Fibroblast of skin of left biceps (primary cell): ENCODE measurements at regions not wholly inside any gene's neighbourhood (a gene's known extent, or its start where the extent isn't known, plus 50 kb on each side); places are given as distances from the start of the nearest gene placed in this dataset.

Experiments used
- DNase-seq, 2 experiments: peaks; one replicate each; pipeline ENCODE4 v3.0.0-alpha.2; 2013; ENCODE audit warnings: low read depth in 2 of 2

- DNase-seq: no peak
Measured at GRCh38 chr11:97136067-97136466, 746.3 kb downstream of the JRKL start.

GRCh38 chr11:97140885-97141494 lies 751.2 kb downstream of the JRKL start:
- DNase-seq: no peak

- no peak for DNase-seq
Measured at GRCh38 chr11:97143463-97143862, 753.6 kb downstream of the JRKL start.

- DNase-seq: no peak
Measured at GRCh38 chr11:97149741-97150140, 759.9 kb downstream of the JRKL start.

- no peak for DNase-seq
Measured at GRCh38 chr11:97157221-97157740, 767.5 kb downstream of the JRKL start.

GRCh38 chr11:97158243-97158642 lies 768.4 kb downstream of the JRKL start:
- no peak for DNase-seq

- no peak for DNase-seq
Measured at GRCh38 chr11:97163631-97164191, 773.9 kb downstream of the JRKL start.

GRCh38 chr11:97201743-97202612 lies 812.2 kb downstream of the JRKL start:
- DNase-seq: no peak

- DNase-seq: no peak
Measured at GRCh38 chr11:97202613-97203292, 812.9 kb downstream of the JRKL start.

- no peak for DNase-seq
Measured at GRCh38 chr11:97218011-97218410, 828.2 kb downstream of the JRKL start.

GRCh38 chr11:97223647-97224046 lies 833.8 kb downstream of the JRKL start:
- no peak for DNase-seq

GRCh38 chr11:97224396-97224795 lies 834.6 kb downstream of the JRKL start:
- no peak for DNase-seq

GRCh38 chr11:97225794-97226193 lies 836.0 kb downstream of the JRKL start:
- DNase-seq: no peak

GRCh38 chr11:97229936-97230335 lies 840.1 kb downstream of the JRKL start:
- no peak for DNase-seq

- no peak for DNase-seq
Measured at GRCh38 chr11:97231231-97231630, 841.4 kb downstream of the JRKL start.

GRCh38 chr11:97234016-97234415 lies 844.2 kb downstream of the JRKL start:
- DNase-seq: no peak

GRCh38 chr11:97237151-97237550 lies 847.3 kb downstream of the JRKL start:
- no peak for DNase-seq

- no peak for DNase-seq
Measured at GRCh38 chr11:97247601-97248000, 857.8 kb downstream of the JRKL start.

GRCh38 chr11:97254790-97255189 lies 865.0 kb downstream of the JRKL start:
- no peak for DNase-seq

GRCh38 chr11:97259434-97259833 lies 869.6 kb downstream of the JRKL start:
- no peak for DNase-seq

- DNase-seq: no peak
Measured at GRCh38 chr11:97259884-97260283, 870.1 kb downstream of the JRKL start.

GRCh38 chr11:97263183-97263858 lies 873.5 kb downstream of the JRKL start:
- DNase-seq: no peak
